GM12873 (cell line): ENCODE measurements at regions not wholly inside any gene's neighbourhood (a gene's known extent, or its start where the extent isn't known, plus 50 kb on each side); places are given as distances from the start of the nearest gene placed in this dataset.

Source experiments
- CTCF ChIP-seq: IDR thresholded peaks from 2 replicates; pipeline ENCODE4 v1.5.1; 2012; ENCODE audit warnings: low read depth, mild to moderate bottlenecking, moderate library complexity, low read length, control low read depth; ENCODE audit not compliant: insufficient read depth; ENCODE audit errors: missing control alignments

GRCh38 chr14:53390008-53390407 is 236.9 kb upstream of the DDHD1 start:
- TF ChIP-seq CTCF = no peak

- no peak for TF ChIP-seq CTCF
Measured at GRCh38 chr14:53389202-53389601, 236.1 kb upstream of the DDHD1 start.

GRCh38 chr14:53386362-53386761 is 233.2 kb upstream of the DDHD1 start:
- TF ChIP-seq CTCF = no peak

GRCh38 chr14:53384536-53384935 is 231.4 kb upstream of the DDHD1 start:
- no peak for TF ChIP-seq CTCF

- no peak for TF ChIP-seq CTCF
Measured at GRCh38 chr14:53384073-53384472, 230.9 kb upstream of the DDHD1 start.

- TF ChIP-seq CTCF = no peak
Measured at GRCh38 chr14:53381895-53382294, 228.8 kb upstream of the DDHD1 start.

- TF ChIP-seq CTCF = no peak
Measured at GRCh38 chr14:53380867-53381225, 227.7 kb upstream of the DDHD1 start.
